Activated T-helper 1 cell treated with anti-CD3 and anti-CD28 coated beads, Interleukin-12 subunit alpha, Interleukin-12 subunit beta, Interleukin-2, Interleukin-4 antibody, amounts not matched to agents 30 ng/mL and 10 ng/mL and 1 ng/mL, durations not matched to agents 14 hours and 24 hours and 36 hours (primary cell): ENCODE measurements at regions not wholly inside any gene's neighbourhood (a gene's known extent, or its start where the extent isn't known, plus 50 kb on each side); places are given as distances from the start of the nearest gene placed in this dataset.

ENCODE experiments used
- DNase-seq: peaks from one replicate; pipeline ENCODE4 v3.0.0; 2021; ENCODE audit warnings: low spot score
- H3K27ac Mint-ChIP-seq: one replicate; pipeline ENCODE4 v1.8.0; 2021; ENCODE audit warnings: mild to moderate bottlenecking, mixed read lengths
- H3K27me3 Mint-ChIP-seq: one replicate; pipeline ENCODE4 v1.8.0; 2022; ENCODE audit warnings: mild to moderate bottlenecking, moderate library complexity, mixed read lengths; ENCODE audit not compliant: insufficient read depth
- H3K36me3 Mint-ChIP-seq: one replicate; pipeline ENCODE4 v1.8.0; 2021; ENCODE audit warnings: low read depth, mixed read lengths
- H3K4me1 Mint-ChIP-seq: one replicate; pipeline ENCODE4 v1.8.0; 2021; ENCODE audit warnings: low read depth, mixed read lengths
- H3K4me3 Mint-ChIP-seq: one replicate; pipeline ENCODE4 v1.8.0; 2021; ENCODE audit warnings: mild to moderate bottlenecking, moderate library complexity, mixed read lengths
- H3K9me3 Mint-ChIP-seq: one replicate; pipeline ENCODE4 v1.8.0; 2021; ENCODE audit warnings: mixed read lengths
- intact Hi-C: fragments of 100-400 bp; cut with micrococcal nuclease; formaldehyde crosslinking; loops from one replicate; pipeline ENCODE4 v1.15.1; 2024

DNA sequence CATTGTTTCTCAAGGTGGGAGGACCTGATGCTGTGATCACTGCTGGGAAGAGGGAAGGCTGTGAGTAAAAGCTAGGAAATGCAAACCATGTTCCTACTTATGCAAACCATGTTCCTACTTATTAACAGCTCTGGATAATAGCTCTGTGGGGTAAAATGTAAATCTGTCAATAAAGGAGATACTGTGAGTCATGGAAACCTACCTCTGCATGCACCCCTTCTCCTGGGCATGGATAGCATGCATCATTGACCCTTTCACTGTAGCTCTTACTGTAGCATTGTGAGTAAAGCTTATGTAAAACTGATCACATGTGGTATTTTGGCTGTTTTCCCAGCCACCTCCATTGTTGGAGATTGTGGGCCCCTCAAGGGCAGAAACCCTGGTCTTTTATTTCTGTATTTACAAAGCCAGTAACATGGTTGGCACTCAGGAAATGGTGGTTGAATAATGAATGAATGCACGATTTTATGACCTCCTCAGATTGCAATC, 253.7 kb downstream of the GRIN2B start:
- no peak for DNase-seq
- no peaks in the 10 kb centered on the region for H3K4me1 Mint-ChIP-seq
- H3K27me3 Mint-ChIP-seq: no peaks in the 10 kb centered on the region
- intact Hi-C loops: no loop called here
- no peaks in the 10 kb centered on the region for H3K36me3 Mint-ChIP-seq
- no peak overlapping the region for H3K4me3 Mint-ChIP-seq
- H3K9me3 Mint-ChIP-seq: no peaks in the 10 kb centered on the region
- H3K27ac Mint-ChIP-seq: no peak overlapping the region

DNA sequence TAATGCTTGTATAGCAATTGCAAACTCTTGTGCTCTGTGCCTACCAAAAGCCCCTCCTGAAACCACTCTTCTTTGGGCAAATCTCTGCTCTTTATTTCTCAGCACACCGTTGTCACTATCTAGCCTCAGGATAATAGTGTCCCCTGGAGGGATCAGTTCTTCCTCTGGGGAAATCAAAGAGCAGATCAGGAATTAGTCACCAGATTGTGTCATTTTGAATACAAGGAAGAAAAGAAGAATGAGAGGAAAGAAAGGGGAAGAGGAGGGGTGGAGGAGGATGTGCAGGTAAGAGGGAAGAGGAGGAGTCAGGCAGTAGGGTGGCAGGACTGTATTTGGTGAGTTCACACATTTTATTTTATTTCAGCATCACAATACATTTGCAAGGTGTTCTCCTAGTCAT, 256.4 kb downstream of the GRIN2B start:
- DNase-seq: no peak
- intact Hi-C loops: no loop called here
- Mint-ChIP-seq H3K27me3 (no peaks in the 10 kb centered on the region), H3K36me3 (no peaks in the 10 kb centered on the region), H3K4me3 (no peak overlapping the region), H3K9me3 (no peaks in the 10 kb centered on the region), H3K4me1 (no peaks in the 10 kb centered on the region), H3K27ac (no peak overlapping the region)

GRCh38 chr12:13724136-13724535, 257.3 kb downstream of the GRIN2B start:
- DNase-seq: no peak
- no peaks in the 10 kb centered on the region for H3K9me3 Mint-ChIP-seq
- H3K36me3 Mint-ChIP-seq: no peaks in the 10 kb centered on the region
- no peaks in the 10 kb centered on the region for H3K27me3 Mint-ChIP-seq
- H3K4me3 Mint-ChIP-seq: no peak overlapping the region
- H3K4me1 Mint-ChIP-seq: no peaks in the 10 kb centered on the region
- intact Hi-C loops: no loop called here
- H3K27ac Mint-ChIP-seq: no peak overlapping the region

- DNase-seq: no peak
- Mint-ChIP-seq H3K4me3 (no peak overlapping the region), H3K27me3 (no peaks in the 10 kb centered on the region), H3K27ac (no peak overlapping the region), H3K4me1 (no peaks in the 10 kb centered on the region), H3K36me3 (no peaks in the 10 kb centered on the region), H3K9me3 (no peaks in the 10 kb centered on the region)
- intact Hi-C loops: no loop called here
Observed at GRCh38 chr12:13719986-13720385, 261.4 kb downstream of the GRIN2B start.

GRCh38 chr12:13718271-13718670, 263.1 kb downstream of the GRIN2B start:
- Mint-ChIP-seq H3K36me3 (no peaks in the 10 kb centered on the region), H3K4me3 (no peak overlapping the region), H3K27me3 (no peaks in the 10 kb centered on the region), H3K27ac (no peak overlapping the region), H3K4me1 (no peaks in the 10 kb centered on the region), H3K9me3 (no peaks in the 10 kb centered on the region)
- intact Hi-C loops: no loop called here
- DNase-seq: no peak

GRCh38 chr12:13716119-13716518, 265.3 kb downstream of the GRIN2B start:
- Mint-ChIP-seq H3K27me3 (no peaks in the 10 kb centered on the region), H3K27ac (no peak overlapping the region), H3K36me3 (no peaks in the 10 kb centered on the region), H3K4me1 (no peaks in the 10 kb centered on the region), H3K4me3 (no peak overlapping the region), H3K9me3 (no peaks in the 10 kb centered on the region)
- intact Hi-C loops: no loop called here
- DNase-seq: no peak

DNA sequence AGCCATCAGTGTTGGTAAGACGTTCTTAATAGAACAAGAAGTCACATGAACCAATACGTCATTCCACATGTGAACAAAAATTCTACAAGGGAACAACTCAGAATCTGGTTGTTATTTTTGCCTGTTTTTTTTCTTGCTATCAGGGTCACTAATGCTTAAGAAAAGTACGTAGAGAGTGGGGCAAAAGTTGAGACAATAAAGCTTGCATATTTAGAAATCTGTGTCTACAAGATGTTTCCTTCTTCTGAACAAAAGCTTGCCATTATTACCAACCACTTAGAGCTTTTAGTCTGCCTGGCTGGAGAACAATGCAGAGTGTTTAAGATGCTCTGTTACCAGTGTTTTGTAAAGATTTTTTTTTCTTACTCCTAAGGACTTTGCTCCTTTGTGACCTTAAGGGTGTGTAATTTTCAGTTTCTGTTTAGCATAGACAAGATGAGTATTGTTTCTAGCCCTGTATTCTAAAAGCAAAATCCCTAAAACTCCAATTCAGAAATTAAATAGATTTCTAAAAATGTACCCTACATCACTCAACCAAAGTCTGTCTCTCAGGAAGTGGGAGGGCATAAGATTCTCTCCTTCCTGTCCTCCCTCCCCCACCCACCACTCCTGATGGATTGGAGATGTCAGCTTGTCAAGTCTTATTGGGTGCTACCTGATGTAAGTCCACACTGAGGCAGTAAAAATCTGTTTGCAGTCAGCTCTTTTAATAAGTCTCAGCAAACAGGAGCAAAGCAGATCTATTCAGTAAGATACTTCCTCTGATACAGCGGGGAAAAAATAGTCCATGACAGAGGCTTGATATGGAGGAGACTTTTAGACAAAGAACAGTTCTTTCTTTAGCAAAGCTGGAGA, 267.6 kb downstream of the GRIN2B start:
- H3K4me3 Mint-ChIP-seq: no peak overlapping the region
- no peak for DNase-seq
- H3K9me3 Mint-ChIP-seq: no peaks in the 10 kb centered on the region
- no peaks in the 10 kb centered on the region for H3K36me3 Mint-ChIP-seq
- no peaks in the 10 kb centered on the region for H3K4me1 Mint-ChIP-seq
- no peak overlapping the region for H3K27ac Mint-ChIP-seq
- intact Hi-C loops: no loop called here
- no peaks in the 10 kb centered on the region for H3K27me3 Mint-ChIP-seq

DNA sequence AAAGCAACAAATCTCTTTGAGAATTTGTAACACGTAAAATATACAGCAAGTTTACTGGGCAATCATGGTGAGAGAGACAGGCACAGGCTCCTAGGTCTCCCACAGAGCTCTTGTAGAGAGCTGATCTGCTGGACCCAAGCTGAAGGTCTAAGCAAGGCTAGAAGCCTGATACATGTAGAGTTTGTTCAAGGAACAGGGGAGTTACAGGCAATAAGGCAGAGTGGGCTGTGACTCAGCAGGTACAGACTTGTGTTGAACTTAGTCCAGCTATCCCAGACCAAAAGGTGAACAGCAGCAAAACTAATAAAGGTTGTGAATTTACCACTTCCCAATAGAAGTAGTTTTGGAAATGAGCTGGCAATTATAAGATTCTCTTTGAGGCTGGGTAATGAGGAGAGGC, 273.6 kb downstream of the GRIN2B start:
- Mint-ChIP-seq H3K27ac (no peak overlapping the region), H3K36me3 (no peaks in the 10 kb centered on the region), H3K9me3 (no peaks in the 10 kb centered on the region), H3K4me1 (no peaks in the 10 kb centered on the region), H3K27me3 (no peaks in the 10 kb centered on the region), H3K4me3 (no peak overlapping the region)
- no peak for DNase-seq
- intact Hi-C loops: no loop called here

DNA sequence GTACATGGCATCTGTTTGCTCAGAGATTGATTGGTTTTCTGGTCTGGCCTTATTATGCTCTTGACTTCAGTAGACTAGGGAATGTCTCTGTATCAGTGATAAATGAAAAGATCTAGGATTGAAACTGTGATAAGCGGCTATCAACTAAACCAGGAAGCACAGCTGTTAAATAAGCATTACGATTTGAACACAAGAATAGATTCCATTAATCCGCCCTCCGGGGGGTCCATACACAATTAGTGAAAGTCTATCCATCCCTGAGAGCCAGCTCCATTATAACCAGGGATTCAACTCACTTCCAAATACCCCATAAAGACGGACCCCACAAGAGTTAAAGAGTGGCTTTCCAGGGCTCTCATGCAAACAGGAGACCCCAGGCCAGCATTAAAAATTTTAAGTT, 279.0 kb downstream of the GRIN2B start:
- Mint-ChIP-seq H3K27ac (no peak overlapping the region), H3K36me3 (no peaks in the 10 kb centered on the region), H3K4me3 (no peak overlapping the region), H3K9me3 (no peaks in the 10 kb centered on the region), H3K4me1 (no peaks in the 10 kb centered on the region), H3K27me3 (no peaks in the 10 kb centered on the region)
- intact Hi-C loops: no loop called here
- no peak for DNase-seq

- no peaks in the 10 kb centered on the region for H3K4me1 Mint-ChIP-seq
- H3K27me3 Mint-ChIP-seq: no peaks in the 10 kb centered on the region
- no peaks in the 10 kb centered on the region for H3K9me3 Mint-ChIP-seq
- no peaks in the 10 kb centered on the region for H3K36me3 Mint-ChIP-seq
- no peak for DNase-seq
- no peak overlapping the region for H3K27ac Mint-ChIP-seq
- intact Hi-C loops: no loop called here
- no peak overlapping the region for H3K4me3 Mint-ChIP-seq
Observed at GRCh38 chr12:13701502-13701901, 279.9 kb downstream of the GRIN2B start.

DNA sequence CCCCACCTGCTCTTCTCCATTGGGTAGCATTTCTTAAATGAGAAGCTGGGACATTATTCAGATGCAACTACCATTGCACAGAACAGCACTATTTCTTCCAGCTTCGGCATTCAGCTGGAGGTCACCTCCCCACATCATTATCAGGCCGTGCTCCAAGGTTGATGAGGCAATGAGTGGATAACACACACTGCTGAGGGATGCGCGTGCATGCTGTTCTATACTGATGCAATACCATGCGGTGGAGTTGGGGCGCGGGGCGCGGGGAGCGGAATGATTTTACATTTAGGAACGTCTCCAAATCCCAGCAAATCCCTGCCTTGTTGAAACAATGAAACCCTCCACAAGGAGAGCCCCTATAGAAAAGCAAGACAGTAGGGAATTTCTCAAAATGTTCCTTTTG, 283.4 kb downstream of the GRIN2B start:
- no peak overlapping the region for H3K27ac Mint-ChIP-seq
- no peak overlapping the region for H3K4me3 Mint-ChIP-seq
- no peaks in the 10 kb centered on the region for H3K9me3 Mint-ChIP-seq
- intact Hi-C loops: no loop called here
- H3K4me1 Mint-ChIP-seq: no peaks in the 10 kb centered on the region
- DNase-seq: no peak
- no peaks in the 10 kb centered on the region for H3K36me3 Mint-ChIP-seq
- no peaks in the 10 kb centered on the region for H3K27me3 Mint-ChIP-seq

DNA sequence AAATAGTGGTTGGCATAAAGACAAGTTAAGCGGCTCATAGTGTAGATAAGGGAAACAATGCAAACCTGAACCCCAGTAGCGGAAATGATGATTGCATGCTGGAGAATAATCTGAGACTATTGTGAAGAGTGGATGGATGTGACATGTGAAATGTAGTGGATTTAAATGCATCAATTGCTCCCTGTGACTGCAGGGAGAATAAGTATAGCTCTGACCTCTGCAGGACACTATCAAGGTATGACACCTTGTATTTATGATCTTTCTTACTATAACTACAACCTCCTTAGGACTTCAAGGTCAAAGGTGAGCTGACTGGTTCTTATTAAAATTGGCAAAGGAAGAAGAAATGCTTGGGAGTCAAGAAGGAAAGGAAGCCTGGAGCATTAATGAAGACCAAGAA, 285.6 kb downstream of the GRIN2B start:
- Mint-ChIP-seq H3K4me3 (no peak overlapping the region), H3K9me3 (no peaks in the 10 kb centered on the region), H3K27ac (no peak overlapping the region), H3K4me1 (no peaks in the 10 kb centered on the region), H3K36me3 (no peaks in the 10 kb centered on the region), H3K27me3 (no peaks in the 10 kb centered on the region)
- intact Hi-C loops: no loop called here
- no peak for DNase-seq

DNA sequence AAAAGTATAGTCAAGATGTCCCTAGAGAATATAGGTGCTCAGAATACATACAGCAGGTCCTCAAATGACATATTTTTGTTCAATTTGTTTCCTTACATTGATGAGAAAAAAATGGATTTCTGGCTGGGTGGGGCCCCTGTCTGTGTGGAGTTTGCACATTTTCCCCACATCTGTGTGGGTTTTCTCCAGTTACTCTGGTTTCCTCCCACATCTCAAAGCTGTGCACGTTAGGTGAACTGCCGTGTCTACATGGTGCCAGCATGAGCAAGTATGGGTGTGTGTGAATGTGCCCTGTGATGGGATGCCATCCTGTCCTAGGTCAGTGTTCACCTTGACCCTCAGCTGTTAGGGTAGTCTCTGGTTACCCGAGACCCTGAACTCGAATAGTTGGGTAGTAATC, 289.1 kb downstream of the GRIN2B start:
- DNase-seq: no peak

GRCh38 chr12:13691598-13691997, 289.8 kb downstream of the GRIN2B start:
- H3K4me1 Mint-ChIP-seq: no peaks in the 10 kb centered on the region
- no peak overlapping the region for H3K4me3 Mint-ChIP-seq
- H3K36me3 Mint-ChIP-seq: no peaks in the 10 kb centered on the region
- H3K27ac Mint-ChIP-seq: no peak overlapping the region
- DNase-seq: no peak
- H3K27me3 Mint-ChIP-seq: peaks cover 8% of the 10 kb centered on the region
- no peaks in the 10 kb centered on the region for H3K9me3 Mint-ChIP-seq
- intact Hi-C loops: no loop called here

More for the DNA sequence above, 289.1 kb downstream of the GRIN2B start:
- no peaks in the 10 kb centered on the region for H3K36me3 Mint-ChIP-seq
- no peaks in the 10 kb centered on the region for H3K9me3 Mint-ChIP-seq
- intact Hi-C loops: no loop called here
- H3K4me3 Mint-ChIP-seq: no peak overlapping the region
- no peak overlapping the region for H3K27ac Mint-ChIP-seq
- peaks cover 8% of the 10 kb centered on the region for H3K27me3 Mint-ChIP-seq
- no peaks in the 10 kb centered on the region for H3K4me1 Mint-ChIP-seq
